GM12878 (cell line): ENCODE measurements at regions not wholly inside any gene's neighbourhood (a gene's known extent, or its start where the extent isn't known, plus 50 kb on each side); places are given as distances from the start of the nearest gene placed in this dataset.

Experiments
- BCL11A ChIP-seq: IDR thresholded peaks from 2 replicates; pipeline ENCODE4 v1.6.1; 2011; ENCODE audit warnings: low read depth, low read length
- CTCF ChIP-seq, 3 experiments: IDR thresholded peaks in 2 of 3; conservative IDR thresholded peaks in 1 of 3; 2 replicates each; pipeline ENCODE4 v1.5.1; 2011; ENCODE audit warnings: low read depth in 3 of 3, low read length in 3 of 3, mild to moderate bottlenecking in 3 of 3, control low read depth in 2 of 3, moderate library complexity in 2 of 3, inconsistent platforms in 1 of 3, mixed read lengths in 1 of 3; ENCODE audit not compliant: control insufficient read depth in 2 of 3, insufficient read depth in 1 of 3; ENCODE audit errors: extremely low read depth in 1 of 3
- DPF2 ChIP-seq: fragments of 450-650 bp; IDR thresholded peaks from 2 replicates; pipeline ENCODE4 v1.6.1; 2017; ENCODE audit warnings: mild to moderate bottlenecking
- ELK1 ChIP-seq: IDR thresholded peaks from 2 replicates; pipeline ENCODE4 v1.6.1; 2012; ENCODE audit warnings: low read depth, low read length, improper control_type of control experiment
- EP300 ChIP-seq, 2 experiments: fragments of 150-350 bp in 1 of 2; IDR thresholded peaks; 2 replicates each; pipeline ENCODE4 v1.6.1; 2011 to 2012; ENCODE audit warnings: low read depth in 2 of 2, low read length in 2 of 2, borderline replicate concordance in 1 of 2, improper control_type of control experiment in 1 of 2, inconsistent platforms in 1 of 2; ENCODE audit not compliant: control insufficient read depth in 1 of 2
- FOS ChIP-seq: IDR thresholded peaks from 3 replicates; pipeline ENCODE4 v1.6.1; 2011; ENCODE audit warnings: borderline replicate concordance; ENCODE audit not compliant: insufficient read length; ENCODE audit errors: extremely low read depth
- IRF3 ChIP-seq: fragments of 450-650 bp; IDR thresholded peaks from 2 replicates; pipeline ENCODE4 v1.6.1; 2014; ENCODE audit warnings: mild to moderate bottlenecking
- JUNB ChIP-seq: IDR thresholded peaks from 2 replicates; pipeline ENCODE4 v1.6.1; 2016; ENCODE audit warnings: antibody characterized with exemption, mild to moderate bottlenecking
- NR2C2 ChIP-seq: IDR thresholded peaks from 2 replicates; pipeline ENCODE4 v1.6.1; 2011; ENCODE audit warnings: borderline replicate concordance, low read depth; ENCODE audit not compliant: control insufficient read depth, insufficient read length
- PKNOX1 ChIP-seq: fragments of 450-650 bp; IDR thresholded peaks from 2 replicates; pipeline ENCODE4 v1.6.1; 2016; ENCODE audit warnings: mild to moderate bottlenecking
- POLR2A ChIP-seq: IDR thresholded peaks from 2 replicates; pipeline ENCODE4 v1.6.1; 2011; ENCODE audit warnings: low read depth, mild to moderate bottlenecking, low read length
- REST ChIP-seq: IDR thresholded peaks from 2 replicates; pipeline ENCODE4 v1.6.1; 2012; ENCODE audit warnings: mild to moderate bottlenecking, low read depth, low read length
- RFX5 ChIP-seq: IDR thresholded peaks from 2 replicates; pipeline ENCODE4 v1.6.1; 2011; ENCODE audit warnings: low read depth, low read length, improper control_type of control experiment
- ZZZ3 ChIP-seq: IDR thresholded peaks from 2 replicates; pipeline ENCODE4 v1.6.1; 2011; ENCODE audit warnings: low read depth; ENCODE audit not compliant: control insufficient read depth, insufficient read length

GRCh38 chr2:57490741-57491140 lies 555.9 kb upstream of the VRK2 start:
- TF ChIP-seq IRF3, result no peak
- no peak for TF ChIP-seq NR2C2
- TF ChIP-seq EP300 (IDR thresholded peaks at IDR 0.05; ENCODE audit: borderline replicate concordance in 1 of 2, control insufficient read depth in 1 of 2, low read depth in 2 of 2, low read length in 2 of 2), result no peak
- no peak for TF ChIP-seq RFX5
- TF ChIP-seq JUNB, result no peak
- no peak for TF ChIP-seq POLR2A
- no peak for TF ChIP-seq FOS
- no peak for TF ChIP-seq PKNOX1
- TF ChIP-seq CTCF (IDR thresholded peaks at IDR 0.05 in 2 of 3, conservative IDR thresholded peaks at IDR 0.05 in 1 of 3; ENCODE audit: control insufficient read depth in 2 of 3, extremely low read depth in 1 of 3, insufficient read depth in 1 of 3, low read depth in 3 of 3, low read length in 3 of 3), result no peak
- TF ChIP-seq DPF2, result no peak
- TF ChIP-seq ELK1, result no peak
- no peak for TF ChIP-seq ZZZ3
- no peak for TF ChIP-seq REST
- TF ChIP-seq BCL11A, result no peak
